IMR-90 (cell line): ENCODE measurements at regions not wholly inside any gene's neighbourhood (a gene's known extent, or its start where the extent isn't known, plus 50 kb on each side); places are given as distances from the start of the nearest gene placed in this dataset.

Experiments
- ATAC-seq: fragments of 200-7000 bp; cut with Tn5 transposase; 2 replicates; pipeline ENCODE4 v1.9.1; 2020; ENCODE audit warnings: low read depth, mild to moderate bottlenecking, moderate library complexity
- BruUV-seq: library from RNA; stranded (reverse); fragments of 400-500 nt; replicated peaks from 2 replicates; lab custom pipeline; 2021; lab: Mats Ljungman, UMichigan
- CTCF ChIA-PET: fragments of 300-600 bp; formaldehyde crosslinking; extraction: SDS; loops from one replicate; lab custom pipeline; 2021; ENCODE audit warnings: antibody characterized with exemption; lab: Yijun Ruan, JAX
- POLR2A ChIA-PET: fragments of 300-600 bp; sonication (Branson Sonifier 250); formaldehyde crosslinking; loops from one replicate; lab custom pipeline; 2022; ENCODE audit warnings: antibody characterized with exemption; ENCODE audit not compliant: unreplicated experiment; lab: Charles Lee
- DNase-seq: peaks from one replicate; pipeline ENCODE4 v3.0.0; 2013
- H2AFZ ChIP-seq: replicated peaks from 2 replicates; pipeline ENCODE3; 2013; ENCODE audit warnings: low read length, mild to moderate bottlenecking; ENCODE audit not compliant: poor library complexity
- H2AK5ac ChIP-seq: 2 replicates; pipeline ENCODE4 v1.6.1; 2013; ENCODE audit warnings: low read depth, low read length, inconsistent platforms
- H2AK9ac ChIP-seq: replicated peaks from 2 replicates; pipeline ENCODE3; 2013; ENCODE audit warnings: mild to moderate bottlenecking, low read depth, low read length, moderate library complexity; ENCODE audit not compliant: poor library complexity
- H2BK120ac ChIP-seq: 2 replicates; pipeline ENCODE4 v1.6.1; 2013; ENCODE audit warnings: low read depth, low read length, inconsistent platforms
- H2BK15ac ChIP-seq: 3 replicates; pipeline ENCODE4 v1.6.1; 2013; ENCODE audit warnings: low read depth, low read length, inconsistent platforms
- H2BK20ac ChIP-seq: 2 replicates; pipeline ENCODE4 v1.6.1; 2013; ENCODE audit warnings: low read depth, mild to moderate bottlenecking, inconsistent platforms, low read length, moderate library complexity
- H2BK5ac ChIP-seq: 2 replicates; pipeline ENCODE4 v1.6.1; 2013; ENCODE audit warnings: mild to moderate bottlenecking, low read depth, low read length, inconsistent platforms; ENCODE audit not compliant: poor library complexity, severe bottlenecking
- H3K14ac ChIP-seq: replicated peaks from 2 replicates; pipeline ENCODE4 v1.6.1; 2013; ENCODE audit warnings: low read depth, low read length, inconsistent platforms
- H3K18ac ChIP-seq: 2 replicates; pipeline ENCODE4 v1.6.1; 2013; ENCODE audit warnings: low read depth, low read length, control low read depth
- H3K23ac ChIP-seq: 2 replicates; pipeline ENCODE4 v1.6.1; 2013; ENCODE audit warnings: low read depth, low read length, inconsistent platforms
- H3K27ac ChIP-seq: 2 replicates; pipeline ENCODE4 v1.5.1; 2013; ENCODE audit warnings: mild to moderate bottlenecking, control low read depth, low read length; ENCODE audit not compliant: insufficient read depth
- H3K27me3 ChIP-seq: 2 replicates; pipeline ENCODE4 v1.6.1; 2013; ENCODE audit warnings: low read length; ENCODE audit not compliant: control insufficient read depth, insufficient read depth
- H3K36me3 ChIP-seq: 2 replicates; pipeline ENCODE4 v1.6.1; 2013; ENCODE audit warnings: low read length, mixed read lengths; ENCODE audit not compliant: control insufficient read depth, insufficient read depth
- H3K4ac ChIP-seq: 2 replicates; pipeline ENCODE4 v1.6.1; 2013; ENCODE audit warnings: low read depth, low read length, inconsistent platforms
- H3K4me1 ChIP-seq: 2 replicates; pipeline ENCODE4 v1.6.1; 2013; ENCODE audit warnings: low read length, mixed read lengths; ENCODE audit not compliant: control insufficient read depth, insufficient read depth
- H3K4me2 ChIP-seq: 2 replicates; pipeline ENCODE4 v1.6.1; 2013; ENCODE audit warnings: low read depth, mild to moderate bottlenecking, control low read depth, low read length, moderate library complexity
- H3K4me3 ChIP-seq: 2 replicates; pipeline ENCODE4 v1.5.1; 2013; ENCODE audit warnings: low read depth, mild to moderate bottlenecking, control low read depth, low read length, moderate library complexity; ENCODE audit not compliant: insufficient read depth
- H3K56ac ChIP-seq: 2 replicates; pipeline ENCODE4 v1.6.1; 2013; ENCODE audit warnings: low read length, inconsistent platforms; ENCODE audit not compliant: insufficient read depth; ENCODE audit errors: extremely low read depth
- H3K79me1 ChIP-seq, 2 experiments: 2 replicates each; pipeline ENCODE4 v1.6.1; 2013; ENCODE audit warnings: low read length in 2 of 2, inconsistent platforms in 1 of 2, low read depth in 1 of 2
- H3K9ac ChIP-seq: 2 replicates; pipeline ENCODE4 v1.6.1; 2013; ENCODE audit warnings: low read depth, low read length, control low read depth
- H3K9me1 ChIP-seq: 2 replicates; pipeline ENCODE4 v1.6.1; 2013; ENCODE audit warnings: low read length, inconsistent platforms; ENCODE audit not compliant: insufficient read depth
- H3K9me3 ChIP-seq: 2 replicates; pipeline ENCODE4 v1.6.1; 2013; ENCODE audit warnings: low read length; ENCODE audit not compliant: control insufficient read depth, insufficient read depth
- H4K20me1 ChIP-seq: 2 replicates; pipeline ENCODE4 v1.6.1; 2013; ENCODE audit warnings: low read length, inconsistent platforms; ENCODE audit not compliant: insufficient read depth
- H4K5ac ChIP-seq: 2 replicates; pipeline ENCODE4 v1.6.1; 2013; ENCODE audit warnings: mild to moderate bottlenecking, low read depth, low read length, control low read depth
- H4K8ac ChIP-seq, 2 experiments: 2 replicates each; pipeline ENCODE4 v1.6.1; 2013; ENCODE audit warnings: low read depth in 2 of 2, low read length in 2 of 2, control low read depth in 1 of 2, inconsistent platforms in 1 of 2
- H4K91ac ChIP-seq: 2 replicates; pipeline ENCODE4 v1.6.1; 2013; ENCODE audit warnings: low read depth, low read length, inconsistent platforms; ENCODE audit not compliant: insufficient read depth
- MXI1 ChIP-seq: IDR thresholded peaks from 2 replicates; pipeline ENCODE4 v1.6.1; 2012; ENCODE audit warnings: low read depth, mild to moderate bottlenecking, low read length, moderate library complexity, borderline replicate concordance
- WGBS, 2 experiments: methylation state at CpG; one replicate each; pipeline versions ENCODE4 v1.1.5 to v1.1.7; 2013; ENCODE audit warnings: missing lambda C conversion rate in 2 of 2; ENCODE audit not compliant: insufficient read length in 1 of 2; ENCODE audit errors: extremely low coverage in 2 of 2; 5-methylcytosine and 5-hydroxymethylcytosine counted together
- dilution Hi-C: fragments of 300-500 bp; cut with HindIII; formaldehyde crosslinking; loops from one replicate; pipeline ENCODE4 v1.14.3; 2018; ENCODE audit warnings: low sequenced_read_pairs; ENCODE audit not compliant: unreplicated experiment
- in situ Hi-C: fragments of 300-500 bp; cut with MboI; formaldehyde crosslinking; loops from 3 replicates; pipeline ENCODE4 v1.14.3; 2019; ENCODE audit warnings: low sequenced_read_pairs, inconsistent platforms, mixed read lengths
- intact Hi-C: fragments of 100-400 bp; cut with micrococcal nuclease; formaldehyde crosslinking; loops from 2 replicates; pipeline ENCODE4 v1.10.0; 2022

- no peak for DNase-seq
- dilution Hi-C loops = no loop called here
- Histone ChIP-seq H4K5ac (no peak overlapping the region), H3K4ac (no peak overlapping the region), H3K27me3 (peaks cover 17% of the 10 kb centered on the region), H2AK5ac (no peak overlapping the region), H3K4me2 (no peak overlapping the region), H2AFZ (no peak overlapping the region), H3K79me1 (no peaks in the 10 kb centered on the region), H2BK5ac (no peak overlapping the region), H4K91ac (no peak overlapping the region), H3K9ac (no peak overlapping the region), H3K4me1 (no peaks in the 10 kb centered on the region), H3K9me1 (no peaks in the 10 kb centered on the region), H4K20me1 (no peaks in the 10 kb centered on the region), H2BK20ac (no peak overlapping the region), H3K27ac (no peak overlapping the region), H2BK15ac (no peak overlapping the region), H3K23ac (no peak overlapping the region), H3K18ac (no peak overlapping the region), H3K9me3 (no peaks in the 10 kb centered on the region), H3K14ac (no peak overlapping the region), H2AK9ac (no peak overlapping the region), H3K56ac (no peak overlapping the region), H3K36me3 (no peaks in the 10 kb centered on the region), H2BK120ac (no peak overlapping the region), H4K8ac (no peak overlapping the region), H3K4me3 (no peak overlapping the region)
- no peak for TF ChIP-seq MXI1
- BruUV-seq = no TSS peak
- 80% methylated on average over 1 of the region's 6 CpGs; no CpG with 5 or more reads in 1 of the 2 experiments for WGBS, 2 experiments
- ChIA-PET CTCF (interaction anchor here (0.6 kb wide), 1 partner anchor 23 kb away, joined by 3 read pairs; no protein-coding TSS in a partner anchor), POLR2A (no interaction called here)
- intact Hi-C loops = no loop called here
- ATAC-seq = no peak
- in situ Hi-C loops = no loop called here
Measured at GRCh38 chr1:231091415-231091814, 51.4 kb upstream of the FAM89A start.
